Activated T-cell treated with anti-CD3 and anti-CD28 coated beads for 4 hours (primary cell): ENCODE measurements at regions not wholly inside any gene's neighbourhood (a gene's known extent, or its start where the extent isn't known, plus 50 kb on each side); places are given as distances from the start of the nearest gene placed in this dataset.
"Not testable (repeated sequence)": the region's sequence is repeated elsewhere in the genome, so short reads cannot be mapped to it uniquely, and the experiment has no call there.

Experiments used
- DNase-seq: peaks from one replicate; pipeline ENCODE4 v3.0.0-alpha.2; 2020

DNA sequence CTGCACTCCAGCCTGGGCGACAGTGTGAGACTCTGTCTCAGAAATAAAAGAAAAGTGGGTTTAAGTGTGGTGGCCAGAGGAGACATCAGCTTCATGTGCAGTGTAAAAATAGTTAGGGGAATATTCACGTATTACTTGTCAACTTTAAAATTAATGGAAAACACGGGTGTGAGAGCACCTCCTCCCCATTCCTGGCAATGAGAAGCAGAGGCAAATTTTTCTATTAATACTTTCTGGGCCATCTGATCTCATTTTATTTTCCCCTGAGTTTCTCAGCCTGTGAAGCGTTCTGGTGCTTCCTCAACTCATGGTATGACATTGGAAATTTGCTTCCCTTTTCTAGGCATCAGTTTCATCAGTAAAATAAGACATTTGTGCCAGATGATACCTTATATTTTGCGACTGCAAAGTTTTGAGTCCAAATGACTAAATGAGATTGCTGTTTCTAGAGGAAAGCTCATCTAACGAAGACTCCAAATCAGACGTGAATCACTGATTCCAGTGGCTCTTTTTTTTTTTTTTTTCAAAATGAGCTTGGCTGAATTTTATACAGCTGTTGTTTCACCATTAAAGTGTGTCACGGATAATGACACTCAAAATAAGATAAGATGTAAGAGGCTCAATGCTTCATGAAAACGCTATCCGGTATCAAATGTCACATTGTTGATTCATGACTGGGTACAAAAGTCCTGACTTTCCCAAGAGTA lies 104.6 kb downstream of the MSX2 start:
- no peak for DNase-seq

DNA sequence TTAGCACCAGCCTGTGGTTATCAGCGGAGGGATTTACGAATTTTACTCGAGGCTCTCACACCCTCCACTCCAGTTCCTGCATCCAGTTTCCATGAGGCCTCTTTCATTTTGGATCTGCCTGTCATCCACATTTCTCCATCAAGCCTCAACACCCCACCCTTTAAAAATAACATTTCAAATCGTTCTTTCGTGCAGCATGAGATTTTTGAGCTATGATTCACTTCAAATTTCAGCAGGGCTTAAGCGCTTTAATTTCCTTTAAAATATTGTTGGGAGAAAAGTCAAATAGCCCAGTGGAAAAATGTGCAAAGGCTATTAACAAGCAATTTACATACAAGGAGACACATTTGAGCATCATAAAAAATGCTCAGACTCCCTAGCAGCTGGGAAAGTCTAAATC lies 103.2 kb downstream of the MSX2 start:
- no peak for DNase-seq

DNA sequence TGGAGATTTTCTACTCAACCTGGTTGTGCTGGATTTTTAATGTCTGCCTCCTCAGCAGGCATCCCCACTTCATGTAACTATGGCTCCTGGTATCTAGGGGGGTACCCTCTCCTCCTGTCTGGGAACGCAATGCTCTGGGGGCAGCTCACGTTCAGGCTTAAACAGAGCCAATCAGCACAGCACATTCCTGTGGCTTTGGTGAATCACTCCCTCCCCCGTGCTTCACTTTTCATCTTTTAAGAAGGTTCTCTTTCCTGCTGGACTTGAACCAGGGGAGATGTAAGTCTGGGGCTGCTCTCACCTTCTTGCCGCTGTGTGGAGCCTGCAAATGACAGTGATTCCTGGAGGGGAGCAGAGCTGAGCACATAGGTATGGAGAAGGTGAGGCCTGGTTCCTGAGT lies 101.2 kb downstream of the MSX2 start:
- DNase-seq = no peak

DNA sequence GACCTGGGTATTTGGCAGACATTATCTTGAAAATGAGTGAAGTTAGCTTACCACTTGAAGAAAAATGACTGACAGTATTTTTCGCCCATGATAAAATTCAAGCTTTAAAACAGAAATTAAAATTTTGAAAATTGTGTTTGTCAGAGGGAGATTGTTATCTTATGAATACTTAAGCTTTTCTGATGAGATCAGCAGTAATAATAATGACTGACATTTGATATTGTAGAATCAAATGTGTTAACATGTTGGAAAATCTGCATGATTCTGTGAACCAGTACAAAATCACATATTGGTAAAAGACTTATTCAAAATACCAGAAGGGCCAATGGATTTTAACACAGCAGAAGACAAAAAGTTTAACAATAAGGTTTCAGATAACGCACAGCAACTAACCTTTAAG lies 94.0 kb downstream of the MSX2 start:
- DNase-seq = no peak

DNA sequence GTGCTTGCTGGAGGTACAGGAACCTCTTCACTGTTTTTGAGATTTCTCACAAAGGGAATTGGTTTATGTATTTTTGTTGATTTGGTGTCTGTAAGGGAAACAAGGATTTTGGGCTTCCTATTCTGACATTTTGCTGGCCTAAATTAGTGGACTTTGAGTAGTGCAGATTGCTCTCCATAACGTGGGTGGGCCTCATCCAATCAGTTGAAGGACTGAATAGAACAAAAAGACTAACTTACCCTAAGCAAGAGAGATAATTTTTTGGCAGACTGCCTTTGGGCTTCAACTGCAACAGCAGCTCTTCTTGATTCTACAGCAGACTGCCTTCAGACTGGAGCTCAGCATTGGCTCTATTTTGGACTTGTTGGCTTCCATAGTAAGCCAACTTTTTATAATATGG lies 93.2 kb downstream of the MSX2 start:
- no peak for DNase-seq

DNA sequence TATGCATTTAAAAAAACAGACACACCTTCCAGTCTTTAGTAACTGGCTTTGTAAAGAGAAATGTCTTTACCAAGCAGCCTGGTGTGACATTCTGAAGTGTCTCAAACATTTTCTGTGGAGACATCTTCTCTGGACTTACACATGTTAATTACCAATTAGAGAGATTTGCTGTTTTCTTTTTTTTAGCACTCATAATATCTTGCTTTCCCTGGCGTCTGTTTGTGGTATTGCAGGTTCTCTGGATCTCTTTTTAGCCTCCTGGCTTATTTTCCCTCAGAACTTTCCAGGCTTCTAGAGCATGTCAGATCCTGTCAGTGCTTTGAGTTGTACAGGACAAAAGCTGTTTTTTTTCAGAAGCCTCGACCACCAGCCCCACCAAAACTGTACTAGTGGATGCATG lies 92.5 kb downstream of the MSX2 start:
- no peak for DNase-seq

DNA sequence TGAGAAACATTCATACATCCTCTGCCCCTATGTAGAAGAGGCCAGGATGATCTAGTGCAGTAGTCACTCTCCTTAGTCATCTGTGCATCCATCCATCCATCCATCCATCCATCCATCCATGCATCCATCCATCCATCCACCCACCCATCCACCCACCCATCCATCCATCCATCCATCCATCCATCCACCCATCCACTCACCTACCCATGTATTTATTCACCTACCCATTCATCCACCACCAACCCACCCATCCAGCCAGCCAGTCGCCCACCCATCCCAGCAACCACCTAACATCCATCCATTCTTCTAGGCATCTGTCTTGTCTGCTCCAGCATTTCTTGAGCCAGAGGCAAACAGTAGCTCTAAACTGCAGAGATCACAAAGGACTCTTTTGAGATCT lies 87.1 kb downstream of the MSX2 start:
- no peak for DNase-seq

DNA sequence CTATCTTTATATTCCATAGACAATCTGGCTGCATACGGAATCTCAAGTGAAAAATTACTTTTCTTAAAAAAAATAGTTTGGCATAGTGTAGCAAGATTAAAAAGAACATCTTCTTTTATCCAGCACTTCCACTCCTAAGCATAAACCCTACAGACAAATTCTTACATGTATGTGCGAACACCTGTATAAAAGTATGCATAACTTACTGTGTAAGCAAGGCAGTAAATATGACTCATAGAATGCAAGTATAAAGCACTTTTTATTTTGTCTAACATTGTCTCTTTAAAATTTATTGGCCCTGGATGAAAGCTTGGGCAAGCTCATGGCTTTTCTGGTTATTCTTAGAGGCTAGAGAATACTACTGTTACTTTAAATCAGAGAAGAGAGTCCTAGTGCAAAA lies 86.4 kb downstream of the MSX2 start:
- DNase-seq = no peak

DNA sequence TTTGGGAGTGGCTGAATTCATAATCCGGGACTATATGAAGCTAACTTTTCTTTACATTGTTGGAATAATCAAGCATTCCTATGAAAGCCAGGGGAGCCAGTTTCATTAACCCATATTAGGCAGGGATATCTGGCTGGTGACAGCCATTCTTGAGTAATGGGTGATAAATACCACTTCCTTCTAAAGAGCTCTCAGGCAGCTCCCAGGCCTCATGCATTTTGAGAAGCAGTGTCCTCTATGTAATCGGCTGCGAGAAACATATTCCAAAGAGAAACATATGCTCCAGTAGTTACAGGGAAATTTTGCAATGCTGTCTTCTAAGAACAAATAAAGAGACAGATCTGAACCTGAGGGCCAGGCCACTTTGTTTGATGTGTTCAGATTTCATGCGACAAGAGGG lies 83.1 kb downstream of the MSX2 start:
- no peak for DNase-seq

DNA sequence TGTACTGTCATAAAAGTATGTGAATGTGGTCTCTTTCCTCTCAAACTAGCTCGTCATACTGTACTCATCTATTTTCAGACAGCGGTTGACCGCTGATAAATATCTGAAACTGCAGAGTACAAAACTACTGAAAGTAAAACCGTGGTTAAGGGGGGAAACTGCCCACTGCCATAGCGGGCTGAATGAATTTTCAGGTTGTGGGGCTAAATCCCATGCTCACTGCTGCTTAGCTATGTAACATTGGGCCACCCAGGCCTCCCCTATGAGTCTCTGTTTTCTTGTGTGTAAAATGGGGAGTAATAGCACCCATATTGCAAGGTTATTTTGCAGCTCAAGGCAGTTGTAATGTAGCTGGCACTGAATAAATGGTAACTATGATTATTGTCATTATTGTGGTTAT lies 82.3 kb downstream of the MSX2 start:
- no peak for DNase-seq

DNA sequence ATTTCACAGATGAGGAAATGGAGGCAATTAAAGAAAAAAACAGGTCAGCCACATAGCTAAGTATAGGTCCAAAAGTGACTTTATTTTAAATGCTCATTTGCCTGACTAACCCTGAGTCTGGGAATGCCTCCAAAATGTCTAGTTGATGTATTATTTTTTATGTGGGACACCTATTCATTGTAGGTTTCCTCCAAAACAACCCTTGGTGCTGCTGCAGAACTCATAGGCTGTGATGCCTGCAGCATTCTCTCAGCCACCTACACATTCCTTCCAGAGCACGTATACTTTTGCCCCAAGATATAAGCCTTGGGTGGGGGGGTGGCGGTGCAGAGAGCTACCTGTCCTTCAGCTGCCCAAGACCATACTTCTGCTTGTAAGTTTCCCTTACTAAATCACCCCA lies 77.4 kb downstream of the MSX2 start:
- no peak for DNase-seq

DNA sequence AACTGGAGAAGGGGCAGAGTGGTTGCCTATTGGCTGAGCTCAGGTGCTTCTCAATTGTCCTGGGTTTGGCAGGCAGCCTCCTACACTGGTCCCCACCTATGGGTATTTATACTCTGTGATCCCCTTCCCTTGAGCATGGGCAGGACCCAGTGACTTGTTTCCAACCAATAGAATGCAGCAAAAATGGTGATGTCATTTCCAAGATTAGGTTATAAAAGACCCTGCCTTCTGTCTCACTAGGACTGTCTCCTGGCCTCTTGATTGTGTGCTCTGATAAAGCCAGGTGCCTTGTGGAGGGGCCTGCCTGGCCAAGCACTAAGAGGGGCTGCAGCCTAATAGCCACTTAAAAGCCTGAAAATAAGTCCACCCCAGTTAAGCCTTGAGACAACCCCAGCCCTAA lies 76.1 kb downstream of the MSX2 start:
- no peak for DNase-seq

DNA sequence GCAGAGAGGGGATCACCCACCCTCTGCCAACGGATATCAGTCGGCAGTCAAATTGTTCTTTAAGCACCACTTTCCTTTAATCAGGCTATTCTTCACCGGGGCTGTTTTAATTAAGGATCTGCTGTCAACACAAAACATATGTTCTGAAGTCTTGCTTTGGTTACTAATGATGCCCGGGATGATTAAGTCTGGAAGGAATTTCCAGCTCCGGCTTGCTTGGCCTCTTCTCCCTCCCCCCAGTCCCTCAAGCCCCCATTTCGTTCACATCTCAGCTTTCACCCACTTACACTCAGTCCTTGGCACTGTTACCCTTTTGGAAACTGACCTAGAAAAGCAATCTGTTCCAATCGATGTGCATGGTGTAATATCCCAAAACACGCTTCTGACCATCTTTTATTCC lies 74.7 kb downstream of the MSX2 start:
- DNase-seq = no peak

DNA sequence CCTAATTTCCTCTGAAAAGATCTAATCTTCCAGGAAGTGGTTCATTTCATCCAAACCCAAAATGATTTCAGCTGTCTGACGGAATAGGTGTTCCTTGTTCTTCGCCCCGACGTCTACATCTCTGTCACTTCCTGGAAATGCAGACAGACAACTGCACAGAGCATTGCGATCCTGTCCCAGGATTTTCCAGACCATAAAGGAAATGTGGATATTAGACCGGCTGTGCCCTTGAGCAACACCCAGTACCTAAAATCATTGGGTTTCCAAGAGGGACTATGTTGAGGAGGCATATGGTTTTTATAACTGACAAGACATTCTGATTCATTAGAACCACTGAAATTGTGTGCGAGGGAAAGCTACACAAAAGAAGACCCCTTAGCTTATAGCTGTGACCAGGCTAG lies 74.2 kb downstream of the MSX2 start:
- no peak for DNase-seq

DNA sequence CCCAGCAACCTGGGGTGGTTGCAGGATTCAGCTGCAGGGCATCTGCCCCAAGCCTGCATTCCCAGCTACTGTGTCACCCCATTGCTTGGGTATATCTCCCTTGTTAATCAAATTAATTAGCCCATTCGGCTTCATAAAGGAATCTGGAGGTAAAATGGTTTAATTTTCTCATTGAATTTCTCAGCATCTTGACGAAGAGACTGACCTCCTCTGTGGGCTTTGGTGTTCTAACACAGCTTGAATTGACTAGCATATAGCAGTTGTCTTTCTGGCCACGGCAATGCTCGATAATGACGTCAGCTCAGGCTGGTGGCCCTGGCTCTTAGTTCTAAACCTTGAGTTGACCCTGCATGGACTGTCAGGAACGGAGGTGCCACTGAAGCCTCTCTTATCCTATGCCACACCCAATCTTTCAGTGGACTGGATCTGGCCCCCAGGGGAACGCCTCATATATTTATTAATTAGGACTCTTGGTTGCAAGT lies 72.4 kb downstream of the MSX2 start:
- DNase-seq = no peak

DNA sequence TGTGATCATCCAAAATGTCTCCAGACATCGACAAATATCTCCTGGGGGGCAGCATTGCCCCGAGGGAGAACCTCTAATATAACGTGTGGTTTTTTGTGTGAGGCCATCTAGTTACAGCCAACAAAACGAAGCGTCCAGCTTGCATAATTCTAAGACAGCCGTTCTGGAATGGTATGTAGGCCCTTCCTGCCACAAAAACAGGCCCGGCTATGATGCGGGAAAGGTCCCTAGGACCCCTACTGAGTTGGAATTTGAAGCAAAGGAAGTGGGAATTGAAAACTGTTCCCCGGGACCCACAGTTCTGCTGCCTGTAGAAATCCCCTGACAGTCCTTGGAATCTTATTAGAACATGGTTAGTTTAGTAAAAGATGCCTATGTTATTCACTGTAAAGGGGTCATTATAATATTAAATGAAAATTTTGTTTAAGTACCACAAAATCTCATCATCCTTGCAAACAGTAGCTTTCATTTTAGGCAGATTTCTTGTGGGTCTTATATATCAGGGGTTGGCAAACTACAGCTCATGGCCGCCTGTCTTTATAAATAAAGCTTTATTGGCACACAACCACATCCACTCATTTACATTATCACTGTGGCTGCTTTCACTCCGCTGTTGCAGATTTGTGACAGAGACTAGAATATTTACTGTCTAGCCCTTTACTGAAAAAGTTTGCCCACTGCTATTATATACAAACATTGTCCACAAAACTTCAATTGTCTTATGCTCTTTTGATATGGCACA lies 70.7 kb downstream of the MSX2 start:
- no peak for DNase-seq

DNA sequence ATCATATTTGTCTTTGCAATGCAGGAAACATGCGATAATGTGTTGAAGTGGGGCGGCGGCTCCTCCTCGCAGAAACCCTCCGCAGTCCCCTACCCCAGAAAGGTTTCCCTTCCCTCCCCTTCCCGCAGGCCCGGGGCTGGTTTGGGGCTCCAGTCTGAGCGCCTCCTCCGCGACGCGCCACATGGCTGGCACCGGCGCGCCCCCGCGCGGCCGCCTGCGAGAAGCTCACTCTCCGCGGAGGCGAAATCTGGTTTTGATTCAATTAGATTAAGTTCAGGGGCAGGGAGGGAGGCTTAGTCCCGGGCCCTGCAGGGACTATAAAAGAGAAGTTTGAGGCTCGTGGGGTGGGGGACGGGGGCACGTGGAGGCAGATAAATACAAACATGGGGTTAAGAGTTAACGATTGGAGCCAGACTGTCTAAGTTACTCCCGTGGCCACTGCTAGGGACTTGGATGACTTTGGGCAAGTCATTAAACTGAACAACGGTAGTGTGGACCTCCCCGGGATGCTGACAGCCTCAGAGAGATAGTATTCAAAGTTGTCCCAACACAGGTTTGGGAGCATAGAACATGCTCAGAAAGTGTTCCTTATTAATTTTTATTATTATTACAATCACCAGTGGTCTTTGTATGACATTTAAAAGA lies 69.4 kb downstream of the MSX2 start:
- peak; percentile 5 for DNase-seq

DNA sequence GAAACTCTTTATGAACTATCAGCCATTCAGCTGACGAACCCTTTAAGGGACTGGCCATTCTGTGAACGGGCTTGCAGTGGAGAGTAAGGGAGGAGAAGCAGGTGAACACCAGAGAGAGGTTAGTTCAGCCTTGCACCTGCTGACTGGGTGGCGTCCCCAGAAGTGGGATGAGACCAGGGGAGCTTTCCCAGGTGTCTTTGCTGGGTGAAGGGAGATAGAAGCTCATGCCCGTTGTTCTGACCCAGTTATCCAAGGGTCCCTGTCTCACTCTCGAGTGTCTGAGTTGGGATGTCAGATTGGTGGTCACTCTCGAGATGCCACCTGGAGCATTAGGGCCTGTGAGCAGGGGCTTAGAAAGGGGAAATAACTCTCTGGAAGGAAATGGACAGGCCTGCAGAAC lies 68.7 kb downstream of the MSX2 start:
- no peak for DNase-seq

DNA sequence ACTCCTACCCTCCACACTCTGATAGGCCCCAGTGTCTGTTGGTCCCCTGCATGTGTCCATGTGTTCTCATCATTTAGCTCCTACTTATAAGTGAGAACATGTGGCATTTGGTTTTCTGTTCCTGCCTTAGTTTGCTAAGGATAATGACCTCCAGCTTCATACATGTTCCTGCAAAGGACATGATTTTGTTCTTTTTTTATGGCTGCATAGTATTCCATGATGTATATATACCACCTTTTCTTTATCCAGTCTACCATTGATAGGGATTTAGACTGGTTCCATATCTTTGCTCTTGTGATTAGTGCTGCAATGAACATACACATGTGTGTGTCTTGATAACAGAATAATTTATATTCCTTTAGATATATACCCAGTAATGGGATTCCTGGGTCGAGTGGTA lies 67.9 kb downstream of the MSX2 start:
- not testable (repeated sequence) for DNase-seq

DNA sequence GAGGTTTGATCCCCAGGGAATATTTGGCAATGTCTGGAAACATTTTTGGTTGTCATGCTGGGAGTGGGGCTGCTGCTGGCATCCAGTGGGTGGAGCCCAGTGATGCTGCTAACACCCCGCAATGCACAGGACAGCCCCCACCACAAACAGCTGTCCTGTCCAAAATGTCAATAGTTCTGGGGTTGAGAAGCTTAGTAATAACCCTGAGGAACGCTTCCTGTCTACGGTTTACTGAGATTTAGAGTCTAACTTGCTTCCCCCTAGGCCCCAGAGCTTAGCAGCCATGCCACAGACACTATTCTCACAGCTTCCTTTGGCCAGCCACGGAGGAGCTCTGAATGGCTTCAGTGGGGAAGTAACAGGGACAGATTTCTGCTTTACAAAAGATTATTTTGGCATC lies 66.5 kb downstream of the MSX2 start:
- no peak for DNase-seq

DNA sequence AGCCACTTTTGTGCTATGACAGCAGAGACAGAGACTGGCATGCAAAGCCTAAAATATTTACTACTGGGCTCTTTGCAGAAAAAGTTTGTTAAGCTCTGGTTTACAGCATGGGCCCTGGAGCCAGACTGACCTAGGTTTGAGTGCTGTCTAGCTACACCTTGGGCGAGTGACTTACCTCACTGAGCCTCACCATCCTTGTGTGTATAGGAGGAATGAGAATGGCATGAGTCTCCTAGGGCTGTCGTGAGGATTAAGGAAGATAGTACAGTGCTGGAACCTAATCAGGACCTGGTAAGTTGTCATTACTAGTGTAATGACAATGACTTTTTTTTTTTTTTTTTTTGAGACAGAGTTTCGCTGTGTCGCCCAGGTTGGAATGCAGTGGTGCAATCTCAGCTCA lies 65.2 kb downstream of the MSX2 start:
- no peak for DNase-seq

DNA sequence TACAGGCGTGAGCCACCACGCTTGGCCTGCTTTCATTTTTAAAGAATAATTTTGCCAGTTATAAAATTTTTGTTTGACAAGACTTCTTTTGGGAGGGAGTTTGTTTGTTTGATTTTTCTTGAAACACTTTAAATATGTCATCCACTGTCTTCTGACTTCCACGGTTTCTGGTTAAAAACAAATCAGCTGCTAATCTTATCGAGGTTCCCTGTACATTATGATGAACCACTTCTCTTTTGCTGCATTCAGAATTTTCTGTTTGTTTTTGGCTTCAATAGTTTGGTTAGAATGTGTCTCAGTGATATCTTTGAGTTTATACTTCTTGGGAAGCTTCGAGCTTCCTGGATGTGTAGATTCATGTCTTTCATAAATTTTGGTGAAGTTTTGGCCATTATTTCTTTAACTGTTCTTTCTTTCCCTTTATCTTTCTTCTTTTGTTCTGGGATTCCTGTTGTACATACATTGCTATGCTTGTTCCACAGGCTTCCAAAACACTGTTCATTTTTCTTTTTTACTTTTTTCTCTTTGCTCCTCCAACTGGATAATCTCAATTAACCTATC lies 60.8 kb downstream of the MSX2 start:
- DNase-seq = no peak
